HCT116 (cell line): ENCODE measurements at regions not wholly inside any gene's neighbourhood (a gene's known extent, or its start where the extent isn't known, plus 50 kb on each side); places are given as distances from the start of the nearest gene placed in this dataset.

ENCODE experiments used
- ATAC-seq: fragments of 200-7000 bp; cut with Tn5 transposase; 2 replicates; pipeline ENCODE4 v1.9.1; 2020; ENCODE audit warnings: mild to moderate bottlenecking, moderate library complexity
- BruUV-seq: library from RNA; stranded (reverse); fragments of 400-500 nt; replicated peaks from 2 replicates; lab custom pipeline; 2021; lab: Mats Ljungman, UMichigan
- CTCF ChIA-PET: fragments of 300-600 bp; sonication (Branson Sonifier 250); formaldehyde crosslinking; loops from one replicate; lab custom pipeline; 2021; ENCODE audit warnings: antibody characterized with exemption; lab: Charles Lee
- POLR2A ChIA-PET: fragments of 300-600, 350-600 bp; sonication (Branson Sonifier 250); formaldehyde crosslinking; loops from one replicate; lab custom pipeline; 2021; ENCODE audit warnings: antibody characterized with exemption; lab: Charles Lee
- RAD21 ChIA-PET, 2 experiments: fragments of 300-600 bp; sonication (Branson Sonifier 250); formaldehyde crosslinking; loops; one replicate each; lab custom pipeline; 2023; ENCODE audit warnings: low total read pairs in 2 of 2; ENCODE audit not compliant: uncharacterized antibody in 2 of 2, unreplicated experiment in 2 of 2, low non-redundant PET in 1 of 2; lab: Charles Lee
- DNase-seq: peaks from one replicate; pipeline ENCODE4 v3.0.0-alpha.2; 2010; ENCODE audit warnings: low read depth, low spot score
- H2AFZ ChIP-seq: fragments of 200-600 bp; shearing (Covaris generic), sonication (generic); 2 replicates; pipeline ENCODE4 v1.6.1; 2017; ENCODE audit warnings: low read depth, mixed run types, mixed read lengths, antibody characterized with exemption, low read length; ENCODE audit not compliant: poor library complexity, severe bottlenecking
- H3K27ac ChIP-seq: 2 replicates; pipeline ENCODE4 v1.5.1; 2012; ENCODE audit warnings: low read depth, low read length
- H3K27me3 ChIP-seq: fragments of 200-600 bp; sonication (generic); 2 replicates; pipeline ENCODE4 v1.6.1; 2016; ENCODE audit warnings: mixed run types, low read length, mixed read lengths; ENCODE audit not compliant: insufficient read depth
- H3K36me3 ChIP-seq, 2 experiments: fragments of 200-500 bp in 1 of 2; fragments of 200-600 bp in 1 of 2; sonication (Bioruptor generic) in 1 of 2; sonication (generic) in 1 of 2; 2 replicates each; pipeline versions ENCODE4 v1.5.1 to v1.6.1; 2014 to 2016; ENCODE audit warnings: low read length in 2 of 2, inconsistent platforms in 1 of 2, mixed read lengths in 1 of 2, mixed run types in 1 of 2; ENCODE audit not compliant: insufficient read depth in 2 of 2, control insufficient read depth in 1 of 2
- H3K4me1 ChIP-seq, 2 experiments: fragments of 200-600 bp in 1 of 2; sonication (generic) in 1 of 2; 2 replicates each; pipeline versions ENCODE4 v1.5.1 to v1.6.1; 2012 to 2017; ENCODE audit warnings: low read length in 2 of 2, inconsistent platforms in 1 of 2, mild to moderate bottlenecking in 1 of 2, mixed read lengths in 1 of 2, mixed run types in 1 of 2, moderate library complexity in 1 of 2; ENCODE audit not compliant: insufficient read depth in 2 of 2, control insufficient read depth in 1 of 2
- H3K4me2 ChIP-seq: fragments of 200-600 bp; sonication (generic); 2 replicates; pipeline ENCODE4 v1.6.1; 2017; ENCODE audit warnings: mixed run types, low read length, mixed read lengths
- H3K4me3 ChIP-seq, 2 experiments: fragments of 200-600 bp in 1 of 2; sonication (generic) in 1 of 2; replicated peaks in 1 of 2; 2 replicates each; pipeline ENCODE4 v1.5.1; 2011 to 2016; ENCODE audit warnings: low read length in 2 of 2, control low read depth in 1 of 2, low read depth in 1 of 2, mild to moderate bottlenecking in 1 of 2, mixed read lengths in 1 of 2, mixed run types in 1 of 2
- H3K79me2 ChIP-seq: fragments of 200-600 bp; sonication (generic); 2 replicates; pipeline ENCODE4 v1.6.1; 2017; ENCODE audit warnings: mild to moderate bottlenecking, mixed run types, low read length, moderate library complexity, mixed read lengths; ENCODE audit not compliant: insufficient read depth
- H3K9ac ChIP-seq: fragments of 200-600 bp; sonication (generic); 2 replicates; pipeline ENCODE4 v1.6.1; 2016; ENCODE audit warnings: low read length, mixed read lengths
- H3K9me2 ChIP-seq: fragments of 200-600 bp; sonication (generic), shearing (Covaris generic); 2 replicates; pipeline ENCODE4 v1.6.1; 2017; ENCODE audit warnings: mixed run types, mild to moderate bottlenecking, moderate library complexity; ENCODE audit not compliant: insufficient read depth
- H3K9me3 ChIP-seq, 2 experiments: fragments of 200-500 bp in 1 of 2; fragments of 200-600 bp in 1 of 2; sonication (Bioruptor generic) in 1 of 2; sonication (generic) in 1 of 2; 2 replicates each; pipeline ENCODE4 v1.6.1; 2014 to 2017; ENCODE audit warnings: low read length in 2 of 2, mixed read lengths in 2 of 2, inconsistent platforms in 1 of 2, low read depth in 1 of 2, mild to moderate bottlenecking in 1 of 2, mixed run types in 1 of 2, moderate library complexity in 1 of 2; ENCODE audit not compliant: control insufficient read depth in 1 of 2, insufficient read depth in 1 of 2
- H4K20me1 ChIP-seq: fragments of 200-600 bp; sonication (generic), shearing (Covaris generic); 2 replicates; pipeline ENCODE4 v1.6.1; 2017; ENCODE audit warnings: mixed run types, mild to moderate bottlenecking, moderate library complexity; ENCODE audit not compliant: insufficient read depth
- ATF3 ChIP-seq: IDR thresholded peaks from 2 replicates; pipeline ENCODE4 v1.6.1; 2012
- CBX3 ChIP-seq: IDR thresholded peaks from 2 replicates; pipeline ENCODE4 v1.6.1; 2012; ENCODE audit warnings: low read depth
- CEBPB ChIP-seq: IDR thresholded peaks from 2 replicates; pipeline ENCODE4 v1.6.1; 2012; ENCODE audit warnings: low read depth
- CTCF ChIP-seq, 3 experiments: fragments of 200-600 bp in 1 of 3; sonication (generic) in 1 of 3; IDR thresholded peaks in 2 of 3; conservative IDR thresholded peaks in 1 of 3; 2 replicates each; pipeline ENCODE4 v1.5.1; 2012 to 2017; ENCODE audit warnings: low read depth in 2 of 3, low read length in 2 of 3, antibody characterized with exemption in 1 of 3, borderline replicate concordance in 1 of 3, control low read depth in 1 of 3, mild to moderate bottlenecking in 1 of 3, mixed read lengths in 1 of 3, mixed run types in 1 of 3, moderate library complexity in 1 of 3; ENCODE audit not compliant: insufficient read depth in 1 of 3
- EGR1 ChIP-seq: IDR thresholded peaks from 2 replicates; pipeline ENCODE4 v1.6.1; 2012; ENCODE audit warnings: low read depth
- ELF1 ChIP-seq: IDR thresholded peaks from 2 replicates; pipeline ENCODE4 v1.6.1; 2012; ENCODE audit warnings: low read depth, borderline replicate concordance
- EZH2 ChIP-seq: fragments of 200-600 bp; sonication (generic); IDR thresholded peaks from 2 replicates; pipeline ENCODE4 v1.6.1; 2017; ENCODE audit warnings: antibody characterized with exemption, mixed run types
- EZH2phosphoT487 ChIP-seq: fragments of 200-600 bp; IDR thresholded peaks from 2 replicates; pipeline ENCODE4 v1.6.1; 2018; ENCODE audit warnings: antibody characterized with exemption, borderline replicate concordance
- JUND ChIP-seq: IDR thresholded peaks from 2 replicates; pipeline ENCODE4 v1.6.1; 2012
- POLR2A ChIP-seq: IDR thresholded peaks from 2 replicates; pipeline ENCODE4 v1.7.0; 2011; ENCODE audit warnings: borderline replicate concordance; ENCODE audit not compliant: insufficient read depth, insufficient read length; ENCODE audit errors: extremely low read depth
- POLR2AphosphoS5 ChIP-seq: IDR thresholded peaks from 2 replicates; pipeline ENCODE4 v1.6.1; 2011; ENCODE audit warnings: mild to moderate bottlenecking, low read depth, low read length, moderate library complexity
- SP1 ChIP-seq: IDR thresholded peaks from 2 replicates; pipeline ENCODE4 v1.6.1; 2012; ENCODE audit warnings: low read depth
- SRF ChIP-seq: IDR thresholded peaks from 2 replicates; pipeline ENCODE4 v1.6.1; 2012; ENCODE audit warnings: low read depth
- TCF7L2 ChIP-seq: IDR thresholded peaks from 2 replicates; pipeline ENCODE4 v1.7.0; 2011; ENCODE audit warnings: borderline replicate concordance, inconsistent platforms; ENCODE audit not compliant: insufficient read depth, insufficient read length; ENCODE audit errors: extremely low read depth
- YY1 ChIP-seq: IDR thresholded peaks from 2 replicates; pipeline ENCODE4 v1.6.1; 2011; ENCODE audit warnings: low read length, low read depth, moderate library complexity, mild to moderate bottlenecking; ENCODE audit not compliant: insufficient replicate concordance; ENCODE audit errors: extremely low read depth
- ZNF274 ChIP-seq: fragments of 200-500 bp; sonication (Bioruptor generic); IDR thresholded peaks from 2 replicates; pipeline ENCODE4 v1.6.1; 2014; ENCODE audit warnings: mild to moderate bottlenecking, low read depth, low read length, inconsistent platforms
- intact Hi-C: fragments of 100-400 bp; cut with micrococcal nuclease; formaldehyde crosslinking; loops from 2 replicates; pipeline ENCODE4 v1.10.0; 2022

- TF ChIP-seq SP1 (no peak), EZH2 (no peak), CEBPB (no peak), TCF7L2 (no peak), ELF1 (no peak), ZNF274 (no peak), POLR2A (no peak), YY1 (no peak)
Observed at GRCh38 chr1:58899587-58900271, 115.9 kb upstream of the JUN start (continued).

GRCh38 chr1:58900396-58900795 lies 116.5 kb upstream of the JUN start:
- Histone ChIP-seq H3K4me2 (no peak overlapping the region), H2AFZ (no peak overlapping the region), H3K27me3 (no peaks in the 10 kb centered on the region), H3K9ac (no peak overlapping the region), H3K79me2 (no peaks in the 10 kb centered on the region), H4K20me1 (no peaks in the 10 kb centered on the region), H3K9me2 (no peaks in the 10 kb centered on the region), H3K27ac (no peak overlapping the region), H3K4me1 (peaks cover 8 to 29% of the 10 kb centered on the region in 2 experiments; a peak in 3 of 4 replicates), H3K36me3 (no peaks in the 10 kb centered on the region), H3K9me3 (no peaks in the 10 kb centered on the region), H3K4me3 (no peak overlapping the region)
- ATAC-seq (no peak), DNase-seq (no peak)
- BruUV-seq = no TSS peak
- intact Hi-C loops = no loop called here
- ChIA-PET RAD21 (no interaction called here), CTCF (no interaction called here), POLR2A (no interaction called here)
- no peak for TF ChIP-seq SP1
- TF ChIP-seq CBX3 = no peak
- no peak for TF ChIP-seq EZH2
- no peak for TF ChIP-seq CTCF (IDR thresholded peaks at IDR 0.05 in 2 of 3, conservative IDR thresholded peaks at IDR 0.05 in 1 of 3; ENCODE audit: borderline replicate concordance in 1 of 3, insufficient read depth in 1 of 3, low read depth in 2 of 3, low read length in 2 of 3)
- no peak for TF ChIP-seq POLR2AphosphoS5
- TF ChIP-seq TCF7L2 = no peak
- TF ChIP-seq SRF = no peak
- no peak for TF ChIP-seq POLR2A
- TF ChIP-seq EZH2phosphoT487 = no peak
- TF ChIP-seq EGR1 = no peak
- TF ChIP-seq ATF3 = no peak
- no peak for TF ChIP-seq JUND
